Ectodermal cell (in vitro differentiated cells): ENCODE measurements at regions not wholly inside any gene's neighbourhood (a gene's known extent, or its start where the extent isn't known, plus 50 kb on each side); places are given as distances from the start of the nearest gene placed in this dataset.

Experiments
- H3K27ac ChIP-seq: 2 replicates; pipeline ENCODE4 v1.7.0; 2013; ENCODE audit warnings: mild to moderate bottlenecking, low read depth, low read length; ENCODE audit not compliant: insufficient read depth, poor library complexity, severe bottlenecking
- H3K27me3 ChIP-seq: 2 replicates; pipeline ENCODE4 v1.7.0; 2013; ENCODE audit warnings: mild to moderate bottlenecking, low read length; ENCODE audit not compliant: insufficient read depth, control insufficient read depth, poor library complexity, severe bottlenecking
- H3K36me3 ChIP-seq: one replicate; pipeline ENCODE4 v1.7.0; 2013; ENCODE audit warnings: low read length; ENCODE audit not compliant: control insufficient read depth, insufficient read depth
- H3K4me1 ChIP-seq: one replicate; pipeline ENCODE4 v1.7.0; 2013; ENCODE audit warnings: low read length; ENCODE audit not compliant: control insufficient read depth, insufficient read depth
- H3K4me3 ChIP-seq: 2 replicates; pipeline ENCODE4 v1.7.0; 2013; ENCODE audit warnings: low read depth, low read length, control low read depth; ENCODE audit not compliant: insufficient read depth
- H3K9me3 ChIP-seq: 2 replicates; pipeline ENCODE4 v1.7.0; 2013; ENCODE audit warnings: mild to moderate bottlenecking, low read length, moderate library complexity; ENCODE audit not compliant: control insufficient read depth
- WGBS, 2 experiments: methylation state at CpG; one replicate each; pipeline ENCODE4 v1.1.7; 2013; ENCODE audit warnings: missing lambda C conversion rate in 2 of 2; 5-methylcytosine and 5-hydroxymethylcytosine counted together

DNA sequence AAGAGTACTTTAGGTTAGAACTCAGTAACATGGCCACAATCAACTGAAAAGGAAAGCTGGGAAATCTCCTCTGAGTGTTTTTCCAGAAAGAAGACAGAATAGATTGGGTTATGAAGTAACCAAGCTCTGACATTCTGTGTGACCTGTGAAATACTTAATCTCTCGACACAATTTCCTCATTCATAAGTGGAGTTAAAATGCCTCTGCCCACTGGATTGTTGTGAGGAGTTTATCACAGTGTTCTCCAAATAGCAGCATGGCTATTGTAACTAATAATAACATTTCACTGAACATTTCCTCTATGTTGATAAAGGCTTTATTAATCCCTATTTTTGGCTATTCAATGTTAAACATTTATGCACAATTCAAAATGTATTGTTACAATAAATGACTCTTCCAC lies 311.0 kb downstream of the GABRB2 start:
- 92% methylated on average over 1 of the region's 1 CpG; no CpG with 5 or more reads in 1 of the 2 experiments for WGBS, 2 experiments
- no peaks in the 10 kb centered on the region for H3K27me3 ChIP-seq
- H3K4me1 ChIP-seq = no peaks in the 10 kb centered on the region
- H3K9me3 ChIP-seq = no peaks in the 10 kb centered on the region
- H3K36me3 ChIP-seq = no peaks in the 10 kb centered on the region
- no peak overlapping the region for H3K27ac ChIP-seq
- no peak overlapping the region for H3K4me3 ChIP-seq

DNA sequence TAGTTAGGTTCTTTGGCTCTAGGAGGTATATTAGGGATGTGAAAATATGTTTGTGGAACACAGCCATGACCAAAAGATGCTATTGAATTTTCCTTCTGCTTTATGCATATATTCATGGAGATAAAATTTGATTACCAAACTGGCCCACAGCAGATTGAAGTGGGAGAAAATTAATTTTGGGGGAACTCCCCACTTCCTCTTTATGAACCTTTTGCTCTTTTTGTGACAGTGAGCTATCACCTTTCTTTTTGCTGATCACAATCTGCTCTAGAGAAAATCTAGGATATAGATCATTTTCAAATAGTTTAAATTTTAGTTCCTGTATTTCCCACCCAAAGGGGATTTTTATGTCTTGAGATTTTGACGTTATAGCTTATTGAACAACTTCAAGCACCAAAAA lies 313.0 kb downstream of the GABRB2 start:
- Histone ChIP-seq H3K4me1 (no peaks in the 10 kb centered on the region), H3K27me3 (no peaks in the 10 kb centered on the region), H3K9me3 (no peaks in the 10 kb centered on the region), H3K36me3 (no peaks in the 10 kb centered on the region), H3K4me3 (no peak overlapping the region), H3K27ac (no peak overlapping the region)
- 80% methylated on average over 1 of the region's 1 CpG; no CpG with 5 or more reads in 1 of the 2 experiments for WGBS, 2 experiments

DNA sequence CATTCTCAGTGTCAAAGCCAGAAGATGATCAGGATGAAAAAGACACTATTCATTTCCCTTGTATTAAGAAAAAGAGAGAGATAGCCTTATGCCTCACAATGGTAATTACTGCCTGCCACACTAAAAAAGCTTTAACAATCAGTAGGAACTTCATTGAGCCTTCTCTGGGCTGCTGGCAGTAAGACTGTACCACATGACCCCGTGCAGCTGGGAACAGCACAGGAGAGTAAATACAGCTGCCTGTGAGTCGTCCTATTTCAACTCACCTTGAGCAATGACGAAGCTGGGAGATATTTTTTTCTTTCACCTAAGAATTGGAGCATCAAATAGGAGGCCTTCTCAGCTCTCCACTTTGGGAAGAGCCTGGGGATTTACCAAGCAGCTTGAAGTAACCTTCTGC lies 316.3 kb downstream of the GABRB2 start:
- WGBS, 2 experiments = 51 to 54% methylated on average over 3 of the region's 3 CpGs
- H3K4me1 ChIP-seq = no peaks in the 10 kb centered on the region
- no peak overlapping the region for H3K4me3 ChIP-seq
- H3K9me3 ChIP-seq = no peaks in the 10 kb centered on the region
- H3K36me3 ChIP-seq = no peaks in the 10 kb centered on the region
- no peak overlapping the region for H3K27ac ChIP-seq
- H3K27me3 ChIP-seq = no peaks in the 10 kb centered on the region

DNA sequence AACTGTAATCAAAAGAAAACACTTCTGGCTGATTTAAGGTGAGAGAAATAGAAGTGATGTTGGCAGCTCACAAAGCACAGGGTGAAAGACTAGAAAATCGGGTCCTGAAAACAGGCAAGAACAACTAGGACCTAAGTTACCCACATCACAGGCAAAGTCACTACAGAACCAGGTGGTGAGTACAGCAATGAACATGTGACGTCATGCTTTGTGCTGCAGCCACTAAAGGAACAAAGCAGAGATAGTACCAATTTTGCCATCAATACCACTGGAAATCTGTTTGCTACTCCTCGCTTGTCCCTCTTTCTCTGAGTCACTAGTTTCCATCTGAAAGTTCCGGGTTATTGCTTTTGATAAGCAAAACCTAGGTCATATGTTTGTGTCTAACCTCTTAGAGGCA lies 326.7 kb downstream of the GABRB2 start:
- Histone ChIP-seq H3K27me3 (no peaks in the 10 kb centered on the region), H3K4me3 (no peak overlapping the region), H3K9me3 (no peaks in the 10 kb centered on the region), H3K27ac (no peak overlapping the region), H3K36me3 (no peaks in the 10 kb centered on the region), H3K4me1 (no peaks in the 10 kb centered on the region)
- 96 to 97% methylated on average over 3 to 4 of the region's 4 CpGs for WGBS, 2 experiments

DNA sequence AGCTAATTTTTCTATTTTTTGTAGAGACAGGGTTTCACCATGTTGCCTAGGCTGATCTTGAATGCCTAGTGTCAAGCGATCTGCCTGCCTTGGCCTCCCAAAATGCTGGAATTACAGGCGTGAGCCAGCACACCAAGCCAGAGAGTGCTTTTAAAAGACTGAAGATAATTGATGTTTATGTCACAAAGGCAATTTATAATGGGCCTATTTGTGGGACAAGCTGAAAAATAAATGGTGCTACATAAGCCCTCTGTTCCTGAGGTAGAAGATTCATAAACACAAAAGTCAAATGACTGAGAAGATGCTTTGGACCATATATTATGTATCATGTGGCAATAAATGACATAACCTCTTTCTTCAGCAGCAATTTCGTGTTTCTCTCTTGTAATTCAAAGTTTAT lies 329.6 kb downstream of the GABRB2 start:
- H3K4me3 ChIP-seq = no peak overlapping the region
- 93 to 95% methylated on average over 3 of the region's 3 CpGs for WGBS, 2 experiments
- no peaks in the 10 kb centered on the region for H3K4me1 ChIP-seq

DNA sequence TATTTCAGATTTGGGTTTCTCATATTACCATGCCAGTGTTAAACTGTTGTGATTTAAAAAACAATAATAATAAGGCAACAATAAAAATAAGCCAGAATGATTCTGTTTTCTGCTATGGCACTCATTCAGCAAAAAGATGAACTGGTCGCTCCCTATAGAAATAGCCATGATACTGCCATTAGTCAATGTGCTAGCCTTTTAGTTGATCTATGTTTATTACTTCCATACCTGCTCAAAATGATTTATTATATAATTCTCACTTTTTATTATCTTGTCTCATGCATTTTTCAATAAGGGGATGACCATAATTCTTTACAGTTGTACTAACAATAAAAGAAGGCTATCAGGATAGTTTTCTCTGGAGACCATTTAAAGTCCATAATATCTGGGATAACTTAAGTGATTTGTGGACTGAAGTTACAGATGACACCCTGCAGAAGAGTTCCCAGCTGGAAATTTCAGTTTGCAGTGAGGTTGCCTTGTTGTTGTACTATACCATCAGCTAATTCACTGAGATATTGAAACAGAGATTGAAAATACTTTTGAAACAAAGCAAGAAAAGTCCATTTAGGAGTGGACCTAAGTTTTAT lies 334.3 kb downstream of the GABRB2 start:
- Histone ChIP-seq H3K4me1 (no peaks in the 10 kb centered on the region), H3K27me3 (no peaks in the 10 kb centered on the region), H3K36me3 (no peaks in the 10 kb centered on the region), H3K4me3 (no peak overlapping the region), H3K27ac (no peak overlapping the region), H3K9me3 (no peaks in the 10 kb centered on the region)
- 86 to 93% methylated on average over 1 of the region's 1 CpG for WGBS, 2 experiments

More for the DNA sequence above, 329.6 kb downstream of the GABRB2 start:
- Histone ChIP-seq H3K36me3 (no peaks in the 10 kb centered on the region), H3K27ac (no peak overlapping the region), H3K27me3 (no peaks in the 10 kb centered on the region), H3K9me3 (no peaks in the 10 kb centered on the region)

DNA sequence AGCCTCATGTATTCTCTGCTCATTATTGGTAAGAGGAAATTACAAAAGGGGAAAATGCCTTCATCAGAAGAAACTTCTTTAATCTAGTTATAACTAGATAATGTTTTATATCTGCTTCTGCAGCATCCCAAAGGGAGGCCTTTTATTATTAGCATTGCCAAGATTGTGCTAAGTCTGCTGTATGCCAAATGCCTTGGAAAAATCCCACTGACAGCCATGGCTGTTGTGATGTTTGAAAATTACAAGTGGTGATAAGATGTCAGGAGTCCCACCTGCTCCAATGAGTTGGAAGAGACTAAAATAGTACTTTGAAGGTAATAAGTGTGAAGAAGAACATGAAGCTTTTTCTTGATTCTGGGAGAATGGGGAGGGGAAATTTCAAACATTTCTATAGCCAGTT lies 345.0 kb downstream of the GABRB2 start:
- no peaks in the 10 kb centered on the region for H3K27me3 ChIP-seq
- H3K4me3 ChIP-seq = no peak overlapping the region
- H3K36me3 ChIP-seq = no peaks in the 10 kb centered on the region
- H3K27ac ChIP-seq = no peak overlapping the region
- H3K4me1 ChIP-seq = no peaks in the 10 kb centered on the region
- H3K9me3 ChIP-seq = no peaks in the 10 kb centered on the region

DNA sequence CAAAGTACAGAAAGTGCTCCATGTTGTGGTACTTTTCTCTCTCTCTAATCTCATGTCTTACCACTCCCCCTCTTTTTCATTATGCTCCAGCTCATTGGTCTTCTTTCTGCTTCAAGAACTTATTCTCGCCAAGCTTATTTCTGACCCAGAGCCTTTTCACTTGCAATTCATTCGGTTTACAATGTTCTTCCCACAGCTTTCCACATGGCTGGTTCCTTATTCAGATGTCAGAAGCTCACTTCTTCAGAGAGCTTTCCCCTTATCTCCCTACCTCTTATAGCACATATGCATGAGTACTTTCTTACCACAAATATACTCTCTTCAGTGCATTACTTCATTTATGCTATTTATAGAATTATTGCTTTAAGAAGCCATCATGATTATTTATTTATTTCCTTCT lies 338.8 kb upstream of the ATP10B start:
- Histone ChIP-seq H3K9me3 (no peaks in the 10 kb centered on the region), H3K36me3 (no peaks in the 10 kb centered on the region), H3K4me1 (peaks cover 3% of the 10 kb centered on the region), H3K27ac (no peak overlapping the region), H3K4me3 (no peak overlapping the region), H3K27me3 (no peaks in the 10 kb centered on the region)
- 58 to 61% methylated on average over 2 of the region's 2 CpGs for WGBS, 2 experiments

DNA sequence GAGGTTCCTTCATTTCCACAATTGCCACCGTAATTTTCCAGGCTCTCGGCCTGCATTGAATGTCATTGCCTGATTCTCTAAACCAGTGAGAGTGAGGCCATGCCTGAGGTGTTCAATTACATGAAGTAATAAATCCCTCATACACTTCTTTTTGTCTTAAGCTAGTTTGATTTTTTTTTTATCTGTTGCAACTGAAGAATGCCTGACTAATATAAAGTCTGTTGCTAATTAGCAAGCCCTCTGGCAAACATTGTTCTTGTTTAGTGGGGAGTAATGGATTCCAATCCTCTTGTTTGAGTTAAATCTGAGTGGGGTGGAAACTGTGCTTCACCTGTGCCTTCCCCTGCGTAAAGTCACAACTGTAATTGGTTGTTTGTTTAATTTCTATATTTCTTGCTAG lies 338.1 kb upstream of the ATP10B start:
- H3K4me1 ChIP-seq = peaks cover 3% of the 10 kb centered on the region
- 77 to 93% methylated on average over 3 of the region's 3 CpGs for WGBS, 2 experiments

DNA sequence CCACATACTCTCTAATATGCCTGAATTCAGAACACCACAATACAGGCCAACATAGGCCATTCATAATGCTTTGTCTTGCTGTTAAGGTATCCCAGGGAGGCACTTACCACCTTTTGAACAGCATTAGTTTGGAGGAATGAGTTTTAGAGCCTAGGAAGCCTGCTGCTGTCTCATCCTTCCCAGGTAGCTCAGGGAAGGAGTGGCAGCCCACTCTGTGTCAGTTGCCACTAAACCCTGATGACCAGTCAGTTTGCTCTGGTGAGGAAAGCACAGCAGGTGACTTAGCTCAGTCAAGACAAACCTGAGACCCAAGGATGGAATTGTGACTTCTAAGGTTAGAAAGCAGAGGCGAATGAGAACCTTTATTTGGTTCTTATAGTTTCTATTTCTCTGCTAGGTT lies 337.4 kb upstream of the ATP10B start:
- H3K36me3 ChIP-seq = no peaks in the 10 kb centered on the region
- H3K27me3 ChIP-seq = no peaks in the 10 kb centered on the region
- WGBS, 2 experiments = 86% methylated on average over 1 of the region's 1 CpG; no CpG with 5 or more reads in 1 of the 2 experiments
- H3K27ac ChIP-seq = no peak overlapping the region
- peaks cover 3% of the 10 kb centered on the region for H3K4me1 ChIP-seq
- no peaks in the 10 kb centered on the region for H3K9me3 ChIP-seq
- H3K4me3 ChIP-seq = no peak overlapping the region

More for the DNA sequence above, 338.1 kb upstream of the ATP10B start:
- Histone ChIP-seq H3K36me3 (no peaks in the 10 kb centered on the region), H3K9me3 (no peaks in the 10 kb centered on the region), H3K27me3 (no peaks in the 10 kb centered on the region), H3K27ac (no peak overlapping the region), H3K4me3 (no peak overlapping the region)

DNA sequence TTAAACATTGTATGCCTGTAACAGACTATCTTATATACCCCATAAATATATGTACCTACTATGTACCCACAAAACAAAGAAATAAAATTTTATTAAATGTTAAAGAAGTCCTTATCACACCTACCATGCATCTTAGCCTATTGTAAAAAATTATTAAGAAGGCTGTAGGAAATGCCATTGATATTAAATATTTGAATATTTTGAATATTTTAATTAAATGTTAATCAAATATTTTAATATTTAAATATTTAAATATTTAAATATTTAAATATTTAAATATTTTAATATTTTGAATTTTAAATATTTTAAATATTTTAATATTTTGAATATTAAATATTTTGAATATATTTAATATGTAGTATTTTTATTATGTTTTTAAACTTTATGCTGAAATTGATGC lies 331.5 kb upstream of the ATP10B start:
- Histone ChIP-seq H3K27me3 (no peaks in the 10 kb centered on the region), H3K9me3 (no peaks in the 10 kb centered on the region), H3K4me3 (no peak overlapping the region), H3K36me3 (no peaks in the 10 kb centered on the region), H3K27ac (no peak overlapping the region), H3K4me1 (no peaks in the 10 kb centered on the region)
